Stimulated activated CD4-positive, alpha-beta T cell treated with anti-CD3 and anti-CD28 coated beads, TNF-alpha, amount 100 ng/mL, for 4 hours (primary cell): ENCODE measurements at regions not wholly inside any gene's neighbourhood (a gene's known extent, or its start where the extent isn't known, plus 50 kb on each side); places are given as distances from the start of the nearest gene placed in this dataset.

ENCODE experiments used
- DNase-seq, 3 experiments: peaks; one replicate each; pipeline ENCODE4 v3.0.0-alpha.2; 2020; ENCODE audit warnings: low read depth in 3 of 3

GRCh38 chr10:128741680-128742079 is 615.5 kb upstream of the MKI67 start:
- no peak for DNase-seq

GRCh38 chr10:128744092-128744491 is 617.9 kb upstream of the MKI67 start:
- DNase-seq = no peak

- DNase-seq = no peak
Measured at GRCh38 chr10:128744811-128745305, 618.6 kb upstream of the MKI67 start.

GRCh38 chr10:128747582-128748346 is 621.5 kb upstream of the MKI67 start:
- no peak for DNase-seq

GRCh38 chr10:128751284-128751683 is 625.1 kb upstream of the MKI67 start:
- no peak for DNase-seq

- no peak for DNase-seq
Measured at GRCh38 chr10:128751851-128752250, 625.6 kb upstream of the MKI67 start.

- no peak for DNase-seq
Measured at GRCh38 chr10:128759174-128759573, 633.0 kb upstream of the MKI67 start.

- no peak for DNase-seq
Measured at GRCh38 chr10:128763588-128763987, 637.4 kb upstream of the MKI67 start.

GRCh38 chr10:128764190-128764589 is 638.0 kb upstream of the MKI67 start:
- no peak for DNase-seq

- no peak for DNase-seq
Measured at GRCh38 chr10:128766915-128767314, 640.7 kb upstream of the MKI67 start.

- DNase-seq = no peak
Measured at GRCh38 chr10:128774979-128775378, 648.8 kb upstream of the MKI67 start.

- no peak for DNase-seq
Measured at GRCh38 chr10:128775743-128776142, 649.5 kb upstream of the MKI67 start.

- no peak for DNase-seq
Measured at GRCh38 chr10:128776673-128777252, 650.5 kb upstream of the MKI67 start.

GRCh38 chr10:128777342-128777741 is 651.1 kb upstream of the MKI67 start:
- no peak for DNase-seq

GRCh38 chr10:128779416-128779815 is 653.2 kb upstream of the MKI67 start:
- DNase-seq = no peak

- no peak for DNase-seq
Measured at GRCh38 chr10:128780156-128780761, 654.0 kb upstream of the MKI67 start.

GRCh38 chr10:128781637-128782036 is 655.4 kb upstream of the MKI67 start:
- DNase-seq = no peak

GRCh38 chr10:128784444-128784843 is 658.2 kb upstream of the MKI67 start:
- no peak for DNase-seq

GRCh38 chr10:128792426-128793140 is 666.4 kb upstream of the MKI67 start:
- DNase-seq = no peak

- DNase-seq = no peak
Measured at GRCh38 chr10:128793726-128794655, 667.8 kb upstream of the MKI67 start.

- DNase-seq = no peak
Measured at GRCh38 chr10:128796396-128796912, 670.2 kb upstream of the MKI67 start.
